Skin epidermis (tissue), 12 donors: ENCODE measurements at regions not wholly inside any gene's neighbourhood (a gene's known extent, or its start where the extent isn't known, plus 50 kb on each side); places are given as distances from the start of the nearest gene placed in this dataset.

ENCODE experiments used
- H3K27ac ChIP-seq, 21 experiments: fragments of 200-600 bp; sonication (generic) in 11 of 21; one replicate each; pipeline ENCODE4 v1.5.0; 2020; ENCODE audit warnings: mild to moderate bottlenecking in 3 of 21, inconsistent platforms in 2 of 21, moderate library complexity in 2 of 21
- H3K4me3 ChIP-seq, 7 experiments: fragments of 200-600 bp; sonication (generic) in 2 of 7; one replicate each; pipeline ENCODE4 v1.5.0; 2020; ENCODE audit warnings: inconsistent platforms in 2 of 7, mild to moderate bottlenecking in 2 of 7, moderate library complexity in 1 of 7

DNA sequence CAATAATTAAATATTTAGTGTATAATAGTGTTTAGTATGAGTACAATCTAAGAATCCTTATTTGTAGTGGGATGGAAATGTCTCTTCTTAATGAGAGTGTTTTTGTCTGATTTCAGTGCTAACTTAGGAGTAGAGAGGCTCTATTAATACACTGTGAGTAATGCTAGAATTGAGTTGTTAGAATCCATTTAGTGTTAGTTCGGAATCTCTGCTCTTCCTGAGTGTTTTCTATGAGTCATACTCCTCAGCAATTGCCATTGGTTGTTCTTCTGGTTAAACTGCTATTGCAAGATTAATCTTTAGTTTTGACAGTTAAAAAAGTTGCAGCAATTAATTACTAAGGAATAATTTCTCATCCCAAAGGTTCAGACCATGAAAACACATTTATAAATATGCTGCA is 828.6 kb upstream of the POU3F3 start:
- H3K4me3 ChIP-seq: no peak overlapping the region

DNA sequence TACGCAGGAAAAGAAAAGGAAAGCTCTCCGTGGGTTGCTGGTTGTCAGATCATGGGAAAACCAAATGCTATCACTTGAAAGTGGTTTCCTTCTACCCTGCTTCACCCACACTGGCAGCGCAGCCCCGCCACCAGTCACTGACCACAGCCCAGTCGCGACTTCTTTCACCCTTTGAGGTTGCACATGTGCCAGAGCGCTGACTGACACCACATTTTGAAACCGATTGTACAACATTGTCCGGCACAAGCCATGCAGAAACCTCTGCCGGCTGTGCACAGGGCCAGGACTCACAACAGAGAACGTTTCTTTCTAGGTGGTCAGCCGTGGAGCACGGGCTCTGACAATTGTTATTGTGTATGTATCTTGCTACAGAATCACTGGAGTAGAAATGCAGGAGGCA is 827.2 kb upstream of the POU3F3 start:
- Histone ChIP-seq H3K27ac (no peak overlapping the region), H3K4me3 (no peak overlapping the region)

More for the DNA sequence above, 828.6 kb upstream of the POU3F3 start:
- no peak overlapping the region for H3K27ac ChIP-seq

- no peak overlapping the region for H3K27ac ChIP-seq
- no peak overlapping the region for H3K4me3 ChIP-seq
These were observed 826.6 kb upstream of the POU3F3 start for GRCh38 chr2:104027321-104027720.

GRCh38 chr2:104028061-104028460 is 825.9 kb upstream of the POU3F3 start:
- no peak overlapping the region for H3K4me3 ChIP-seq
- no peak overlapping the region for H3K27ac ChIP-seq

DNA sequence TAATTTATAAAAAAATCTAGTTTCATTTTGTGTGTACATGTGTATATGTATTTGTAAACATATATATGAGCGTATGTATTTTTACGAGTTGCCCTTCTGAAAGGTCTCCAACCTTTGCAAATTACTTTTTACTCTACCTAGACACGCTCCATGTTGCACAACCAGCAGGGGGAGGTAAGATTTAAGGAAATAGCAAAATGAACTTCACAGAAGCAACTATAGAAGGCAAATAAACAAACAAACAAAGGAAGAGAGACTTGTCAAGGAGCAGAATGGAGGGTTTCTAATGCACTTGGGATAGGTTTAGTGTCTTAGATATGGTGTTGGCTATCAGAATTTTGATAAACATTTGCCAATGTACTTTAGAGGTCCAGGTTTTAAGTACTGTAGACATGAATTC is 820.5 kb upstream of the POU3F3 start:
- H3K27ac ChIP-seq: no peak overlapping the region
- no peak overlapping the region for H3K4me3 ChIP-seq

DNA sequence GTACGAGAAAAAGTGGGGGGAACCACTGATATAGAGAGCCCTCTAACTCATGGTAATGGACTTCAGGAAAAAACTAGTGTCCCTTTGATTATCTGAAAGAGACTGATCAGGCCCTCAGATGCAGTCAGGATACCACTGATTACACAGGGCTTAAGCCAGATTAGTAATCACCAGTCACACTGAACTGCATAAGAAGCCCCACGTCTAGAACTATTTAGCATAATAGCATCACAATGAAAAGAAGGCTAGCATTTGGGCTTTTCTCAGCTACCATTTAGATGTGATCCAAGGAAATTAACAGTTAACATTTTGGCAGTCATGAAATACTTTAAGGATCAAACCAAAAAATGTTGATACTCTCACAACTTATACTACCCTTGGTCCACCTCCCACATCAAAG is 813.1 kb upstream of the POU3F3 start:
- H3K27ac ChIP-seq: no peak overlapping the region
- no peak overlapping the region for H3K4me3 ChIP-seq

GRCh38 chr2:104041351-104041750 is 812.6 kb upstream of the POU3F3 start:
- no peak overlapping the region for H3K4me3 ChIP-seq

DNA sequence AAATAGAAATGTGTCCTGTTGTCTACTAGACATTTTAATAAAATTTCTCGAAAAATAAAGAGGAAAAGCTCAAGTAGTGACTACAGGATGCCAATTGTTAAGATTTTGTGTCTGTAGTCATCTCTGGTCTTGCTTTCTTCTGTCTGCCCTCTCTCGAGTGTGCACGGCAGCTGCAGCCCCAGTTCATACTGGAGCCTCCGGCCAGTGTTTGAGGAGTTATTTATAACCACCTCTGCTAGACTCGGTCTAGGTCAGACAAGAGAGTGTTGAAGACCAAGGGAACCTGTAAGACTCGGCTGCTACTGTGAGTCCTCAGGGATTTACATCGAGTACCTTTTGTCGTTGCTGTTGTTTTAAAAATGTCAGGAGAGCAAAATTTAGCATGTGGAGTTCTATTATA is 810.1 kb upstream of the POU3F3 start:
- no peak overlapping the region for H3K27ac ChIP-seq
- no peak overlapping the region for H3K4me3 ChIP-seq

More at GRCh38 chr2:104041351-104041750, 812.6 kb upstream of the POU3F3 start:
- no peak overlapping the region for H3K27ac ChIP-seq

DNA sequence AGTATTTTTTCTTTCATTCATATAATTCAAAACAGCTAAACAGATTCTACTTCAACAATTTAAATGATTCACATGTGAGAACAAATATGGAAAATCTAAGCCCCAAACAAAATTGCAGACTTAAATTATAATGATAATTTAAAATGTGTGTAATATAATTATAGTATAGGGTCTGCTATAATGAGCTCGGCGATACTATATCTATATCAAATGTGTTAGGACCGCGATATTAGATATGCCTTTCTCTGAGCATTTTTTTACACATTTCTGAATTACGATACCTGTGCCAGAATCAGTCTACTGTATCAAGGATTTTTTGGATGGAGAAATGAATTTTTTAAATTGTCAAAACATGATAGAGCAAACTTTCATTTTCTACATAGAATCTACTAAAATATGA is 808.8 kb upstream of the POU3F3 start:
- H3K27ac ChIP-seq: no peak overlapping the region
- no peak overlapping the region for H3K4me3 ChIP-seq

- no peak overlapping the region for H3K27ac ChIP-seq
- H3K4me3 ChIP-seq: no peak overlapping the region
These were observed 807.4 kb upstream of the POU3F3 start for GRCh38 chr2:104046466-104046865.

DNA sequence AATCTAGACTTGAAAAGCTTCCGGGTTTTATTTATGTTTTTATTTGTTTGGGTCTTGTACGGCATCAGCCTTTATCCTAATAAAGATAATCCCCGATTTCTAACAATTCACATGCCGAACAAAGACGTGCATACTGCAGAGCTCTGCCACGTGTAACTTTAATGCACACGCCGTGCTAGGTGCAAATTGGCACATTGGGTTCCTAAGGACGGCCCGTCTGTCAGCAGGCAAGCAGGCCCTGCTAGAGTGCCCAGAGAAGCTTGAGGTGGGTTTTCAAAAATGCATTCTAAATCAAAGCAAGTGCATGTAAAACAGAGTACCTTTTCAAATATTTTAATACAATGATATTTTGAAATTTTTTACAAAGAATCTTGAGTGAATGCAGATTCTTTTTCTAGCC is 806.4 kb upstream of the POU3F3 start:
- H3K4me3 ChIP-seq: no peak overlapping the region
- H3K27ac ChIP-seq: no peak overlapping the region

DNA sequence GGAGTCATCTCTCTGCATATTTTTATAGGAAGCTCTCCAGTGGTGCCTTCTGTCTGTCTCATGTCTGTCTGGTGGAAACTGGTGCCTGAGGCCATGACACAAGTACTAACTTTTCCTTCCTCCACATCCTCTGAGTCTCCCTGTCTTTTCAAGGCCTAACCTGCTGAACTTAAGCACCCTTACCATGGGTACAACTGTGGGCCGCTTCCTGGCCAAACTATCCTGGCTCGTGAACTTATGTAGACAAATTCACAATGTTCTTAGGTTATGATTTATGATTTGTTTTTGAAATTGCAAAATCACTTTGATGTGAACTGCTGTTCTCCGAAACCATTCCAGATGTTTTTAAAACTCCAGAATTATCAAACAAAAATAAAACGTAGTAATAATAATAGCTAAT is 804.5 kb upstream of the POU3F3 start:
- H3K27ac ChIP-seq: no peak overlapping the region
- H3K4me3 ChIP-seq: no peak overlapping the region

DNA sequence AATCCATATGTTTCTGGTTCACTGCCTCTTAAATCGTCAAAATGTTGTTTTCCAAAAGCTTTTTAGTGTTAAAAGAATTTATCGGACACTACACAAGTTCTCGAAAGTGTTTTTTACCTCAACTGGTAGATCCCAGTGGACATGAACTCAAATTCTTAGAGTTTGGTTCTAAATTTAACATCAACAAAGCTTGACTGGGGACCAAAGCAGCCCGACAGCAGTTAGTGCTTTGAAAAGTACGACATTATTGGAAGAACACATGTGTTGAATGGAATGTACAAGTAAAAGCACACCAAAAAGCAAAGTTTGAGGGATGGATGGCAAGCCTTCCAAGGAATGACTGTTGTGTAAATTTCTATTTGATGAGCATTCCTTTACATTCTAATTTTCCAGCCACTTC is 803.9 kb upstream of the POU3F3 start:
- H3K4me3 ChIP-seq: no peak overlapping the region
- peak overlapping the region in 1 of 21 experiments; percentile 23 for H3K27ac ChIP-seq

GRCh38 chr2:104050656-104051242 is 803.2 kb upstream of the POU3F3 start:
- H3K4me3 ChIP-seq: no peak overlapping the region
- H3K27ac ChIP-seq: peak overlapping the region in 1 of 21 experiments; percentile 23

DNA sequence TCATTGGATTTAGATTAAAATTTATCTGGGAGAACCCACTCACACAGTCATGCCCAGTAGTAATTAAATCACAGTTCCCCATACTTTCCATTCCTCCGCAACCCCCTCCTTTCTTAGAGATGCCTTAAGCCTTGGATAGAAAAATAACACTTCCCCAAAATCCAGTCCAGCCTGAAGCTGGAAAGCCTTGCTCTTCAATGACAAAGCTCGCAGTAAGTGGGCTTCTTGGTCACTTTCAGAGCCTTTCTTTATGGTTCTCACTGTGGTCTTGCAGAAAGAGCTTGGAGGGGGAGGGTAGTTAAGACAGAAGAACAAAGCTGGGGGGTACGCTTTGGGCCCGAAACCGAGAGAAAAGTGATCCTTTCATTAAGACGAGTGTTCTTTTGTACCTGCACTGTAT is 802.1 kb upstream of the POU3F3 start:
- H3K4me3 ChIP-seq: no peak overlapping the region
- no peak overlapping the region for H3K27ac ChIP-seq

DNA sequence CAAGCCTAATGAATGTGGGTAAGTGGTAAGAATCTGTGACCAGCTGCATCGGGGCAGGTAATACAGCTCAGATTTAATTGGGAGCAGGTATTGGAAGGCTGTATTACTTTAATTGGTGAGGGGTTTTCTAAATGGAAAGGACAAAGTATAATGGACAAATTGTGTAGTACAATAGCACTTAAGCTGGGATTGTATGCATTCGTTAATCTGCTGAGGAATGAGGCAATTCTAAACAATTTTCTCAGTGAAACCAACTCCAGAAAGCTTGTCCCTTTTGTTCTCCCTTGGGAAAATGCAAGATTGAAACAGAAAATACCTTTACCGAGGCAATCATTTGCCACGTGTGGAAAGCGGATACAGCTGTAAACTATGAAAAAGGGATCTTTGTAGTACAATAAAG is 801.6 kb upstream of the POU3F3 start:
- H3K4me3 ChIP-seq: no peak overlapping the region

GRCh38 chr2:104056451-104056850 is 797.5 kb upstream of the POU3F3 start:
- Histone ChIP-seq H3K4me3 (no peak overlapping the region), H3K27ac (no peak overlapping the region)

More for the DNA sequence above, 801.6 kb upstream of the POU3F3 start:
- no peak overlapping the region for H3K27ac ChIP-seq

DNA sequence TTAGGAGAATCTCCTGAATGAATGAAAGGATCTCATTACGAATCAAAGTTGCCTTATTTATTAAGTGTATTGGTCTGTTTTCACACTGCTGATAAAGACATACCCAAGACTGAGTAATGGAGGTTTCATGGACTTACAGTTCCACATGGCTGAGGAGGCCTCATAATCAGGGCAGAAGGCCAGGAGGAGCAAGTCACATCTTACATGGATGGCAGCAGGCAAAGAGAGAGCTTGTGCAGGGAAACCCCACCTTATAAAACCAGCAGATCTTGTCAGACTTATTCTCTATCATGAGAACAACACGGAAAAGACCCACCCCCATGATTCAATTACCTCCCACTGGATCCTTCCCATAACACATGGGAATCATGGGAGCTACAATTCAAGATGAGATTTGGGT is 785.2 kb upstream of the POU3F3 start:
- Histone ChIP-seq H3K27ac (no peak overlapping the region), H3K4me3 (no peak overlapping the region)

DNA sequence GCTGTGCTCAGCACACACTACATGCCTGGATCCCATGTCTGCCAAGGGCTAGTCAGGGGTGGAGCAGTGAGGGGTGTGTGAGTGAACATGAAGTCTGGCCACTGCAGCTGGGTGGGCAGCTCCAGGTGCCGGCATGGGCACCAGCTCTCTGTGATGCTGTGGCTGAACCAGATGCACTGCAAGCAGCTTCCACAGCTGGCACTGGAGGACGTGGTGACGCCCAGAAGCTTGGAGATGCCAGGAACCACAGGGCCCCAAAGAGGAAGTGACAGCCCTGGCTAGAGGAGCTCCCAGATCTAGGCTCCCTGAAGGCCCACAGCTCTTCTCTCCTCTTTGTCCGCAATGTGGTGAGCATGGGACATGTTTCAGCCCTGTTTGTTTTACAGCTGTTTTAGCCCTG is 776.3 kb upstream of the POU3F3 start:
- Histone ChIP-seq H3K27ac (no peak overlapping the region), H3K4me3 (no peak overlapping the region)

- Histone ChIP-seq H3K27ac (no peak overlapping the region), H3K4me3 (no peak overlapping the region)
These were observed 775.3 kb upstream of the POU3F3 start for GRCh38 chr2:104078431-104079157.

DNA sequence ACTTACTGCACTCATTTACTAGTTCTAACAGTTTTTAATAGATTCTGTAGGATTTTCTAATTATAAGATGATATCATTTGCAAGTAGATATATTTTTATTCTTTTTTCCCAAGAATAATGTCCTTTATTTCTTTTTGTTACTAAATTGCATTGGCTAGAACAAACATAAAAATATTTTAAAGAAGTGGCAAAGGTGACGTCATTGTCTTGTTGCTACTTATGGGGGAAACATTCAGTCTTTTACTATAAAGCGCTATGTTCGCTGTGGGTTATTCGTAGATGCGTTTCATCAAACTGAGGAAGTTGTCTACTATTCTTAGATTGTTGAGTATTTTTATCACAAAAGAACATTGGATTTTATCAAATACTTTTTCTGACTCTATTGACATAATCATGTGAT is 765.2 kb upstream of the POU3F3 start:
- no peak overlapping the region for H3K4me3 ChIP-seq
- H3K27ac ChIP-seq: no peak overlapping the region

DNA sequence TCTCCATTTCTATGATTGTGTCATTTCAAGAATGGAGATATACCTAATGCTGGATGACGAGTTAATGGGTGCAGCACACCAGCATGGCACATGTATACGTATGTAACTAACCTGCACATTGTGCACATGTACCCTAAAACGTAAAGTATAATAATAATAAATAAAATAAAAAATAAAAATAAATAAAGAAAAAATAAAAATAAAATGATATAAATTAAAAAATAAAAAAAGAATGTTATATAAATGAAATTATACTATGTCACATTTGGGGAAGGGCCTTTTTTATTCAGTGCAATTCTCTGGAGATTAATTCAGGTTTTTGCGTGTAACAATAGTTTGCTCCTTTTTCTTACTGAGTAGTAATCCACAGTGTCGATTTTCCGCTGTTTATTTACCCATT is 763.5 kb upstream of the POU3F3 start:
- Histone ChIP-seq H3K4me3 (no peak overlapping the region), H3K27ac (no peak overlapping the region)
